WTC11 (cell line): ENCODE measurements at regions not wholly inside any gene's neighbourhood (a gene's known extent, or its start where the extent isn't known, plus 50 kb on each side); places are given as distances from the start of the nearest gene placed in this dataset.

ENCODE experiments used
- ATAC-seq: fragments of 200-7000 bp; cut with Tn5 transposase; 2 replicates; pipeline ENCODE4 v1.10.0; 2021; ENCODE audit warnings: mild to moderate bottlenecking, moderate library complexity
- CTCF ChIA-PET: fragments of 300-600 bp; sonication (Branson Sonifier 250); formaldehyde crosslinking; loops from one replicate; lab custom pipeline; 2021; ENCODE audit warnings: antibody characterized with exemption; lab: Charles Lee
- POLR2A ChIA-PET: fragments of 350-600 bp; sonication (Branson Sonifier 250); formaldehyde crosslinking; loops from one replicate; lab custom pipeline; 2021; ENCODE audit warnings: antibody characterized with exemption; lab: Charles Lee
- DNase-seq: peaks from one replicate; pipeline ENCODE4 v3.0.0; 2021; ENCODE audit warnings: low spot score
- H3K27ac Mint-ChIP-seq: 2 replicates; pipeline ENCODE4 v1.8.0; 2021; ENCODE audit warnings: mixed read lengths
- H3K27me3 Mint-ChIP-seq: 2 replicates; pipeline ENCODE4 v1.8.0; 2021; ENCODE audit warnings: low read depth, mild to moderate bottlenecking, moderate library complexity, mixed read lengths
- H3K36me3 Mint-ChIP-seq: 2 replicates; pipeline ENCODE4 v1.8.0; 2021; ENCODE audit warnings: mixed read lengths
- H3K4me1 Mint-ChIP-seq: 2 replicates; pipeline ENCODE4 v1.8.0; 2022; ENCODE audit warnings: mixed read lengths
- H3K4me3 Mint-ChIP-seq: 2 replicates; pipeline ENCODE4 v1.8.0; 2021; ENCODE audit warnings: mild to moderate bottlenecking, moderate library complexity, mixed read lengths
- H3K9me3 Mint-ChIP-seq: 2 replicates; pipeline ENCODE4 v1.8.0; 2021; ENCODE audit warnings: mixed read lengths
- ETV6 ChIP-seq: sonication (generic); formaldehyde crosslinking; IDR thresholded peaks from 2 replicates; pipeline ENCODE4 v1.8.1; 2022; ENCODE audit warnings: mild to moderate bottlenecking, missing genetic modification reagents
- MYBL2 ChIP-seq: sonication (generic); formaldehyde crosslinking; IDR thresholded peaks from 2 replicates; pipeline ENCODE4 v1.8.1; 2023; ENCODE audit warnings: mild to moderate bottlenecking, moderate library complexity, missing genetic modification reagents
- NR3C1 ChIP-seq: sonication (generic); formaldehyde crosslinking; conservative IDR thresholded peaks from 2 replicates; pipeline ENCODE4 v1.8.1; 2023; ENCODE audit warnings: low read depth, mild to moderate bottlenecking, missing genetic modification reagents
- PRRX2 ChIP-seq: fragments of 250-450 bp; sonication (Bioruptor Pico); IDR thresholded peaks from 2 replicates; pipeline ENCODE4 v1.8.0; 2021; ENCODE audit warnings: mild to moderate bottlenecking
- ZNF416 ChIP-seq: fragments of 250-450 bp; sonication (Bioruptor Pico); IDR thresholded peaks from 2 replicates; pipeline ENCODE4 v1.9.0; 2021; ENCODE audit warnings: mild to moderate bottlenecking, inconsistent platforms
- ZNF671 ChIP-seq: fragments of 250-450 bp; sonication (Bioruptor Pico); IDR thresholded peaks from 2 replicates; pipeline ENCODE4 v1.8.0; 2021; ENCODE audit warnings: mild to moderate bottlenecking
- TF ChIP-seq, protein P1 (sequence below): fragments of 250-450 bp; sonication (Bioruptor Pico); IDR thresholded peaks from 2 replicates; pipeline ENCODE4 v1.9.0; 2021; ENCODE audit warnings: mild to moderate bottlenecking
- TF ChIP-seq, protein P2 (sequence below): fragments of 250-450 bp; sonication (Bioruptor Pico); conservative IDR thresholded peaks from 2 replicates; pipeline ENCODE4 v1.9.0; 2021; ENCODE audit warnings: mild to moderate bottlenecking
- TF ChIP-seq, protein P3 (sequence below): sonication (generic); formaldehyde crosslinking; IDR thresholded peaks from 2 replicates; pipeline ENCODE4 v1.8.1; 2023; ENCODE audit warnings: mild to moderate bottlenecking, missing genetic modification reagents
- TF ChIP-seq, protein P4 (sequence below): fragments of 200-600 bp; IDR thresholded peaks from 2 replicates; pipeline ENCODE4 v1.8.0; 2022; ENCODE audit warnings: antibody characterized with exemption

DNA sequence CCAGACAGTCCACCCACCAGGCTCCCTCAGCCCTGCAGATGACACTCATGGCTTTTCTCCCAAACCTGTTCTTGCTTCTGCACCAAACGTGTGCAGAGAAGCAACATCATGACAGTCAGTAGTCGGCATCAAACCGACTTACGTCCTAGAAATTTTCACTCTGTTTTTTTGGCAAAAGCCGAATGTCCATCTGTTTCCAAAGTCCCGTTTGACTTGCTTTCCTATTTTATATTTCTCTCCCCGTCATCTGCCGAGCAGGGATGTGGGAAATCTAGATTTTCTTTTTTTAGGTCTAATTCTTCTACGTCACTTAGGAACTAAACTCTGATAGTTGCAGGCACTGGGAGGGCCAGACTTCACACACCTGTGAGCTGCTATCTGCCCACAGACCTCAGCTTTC, 104.9 kb downstream of the RMI2 start:
- Mint-ChIP-seq H3K4me3 (no peak overlapping the region), H3K27me3 (no peaks in the 10 kb centered on the region), H3K9me3 (peaks cover 3% of the 10 kb centered on the region; the same call in 1 of the 2 replicates), H3K36me3 (no peaks in the 10 kb centered on the region), H3K27ac (no peak overlapping the region), H3K4me1 (peaks cover 4% of the 10 kb centered on the region; the same call in 1 of the 2 replicates)
- DNase-seq = no peak
- TF ChIP-seq, protein P1, sequence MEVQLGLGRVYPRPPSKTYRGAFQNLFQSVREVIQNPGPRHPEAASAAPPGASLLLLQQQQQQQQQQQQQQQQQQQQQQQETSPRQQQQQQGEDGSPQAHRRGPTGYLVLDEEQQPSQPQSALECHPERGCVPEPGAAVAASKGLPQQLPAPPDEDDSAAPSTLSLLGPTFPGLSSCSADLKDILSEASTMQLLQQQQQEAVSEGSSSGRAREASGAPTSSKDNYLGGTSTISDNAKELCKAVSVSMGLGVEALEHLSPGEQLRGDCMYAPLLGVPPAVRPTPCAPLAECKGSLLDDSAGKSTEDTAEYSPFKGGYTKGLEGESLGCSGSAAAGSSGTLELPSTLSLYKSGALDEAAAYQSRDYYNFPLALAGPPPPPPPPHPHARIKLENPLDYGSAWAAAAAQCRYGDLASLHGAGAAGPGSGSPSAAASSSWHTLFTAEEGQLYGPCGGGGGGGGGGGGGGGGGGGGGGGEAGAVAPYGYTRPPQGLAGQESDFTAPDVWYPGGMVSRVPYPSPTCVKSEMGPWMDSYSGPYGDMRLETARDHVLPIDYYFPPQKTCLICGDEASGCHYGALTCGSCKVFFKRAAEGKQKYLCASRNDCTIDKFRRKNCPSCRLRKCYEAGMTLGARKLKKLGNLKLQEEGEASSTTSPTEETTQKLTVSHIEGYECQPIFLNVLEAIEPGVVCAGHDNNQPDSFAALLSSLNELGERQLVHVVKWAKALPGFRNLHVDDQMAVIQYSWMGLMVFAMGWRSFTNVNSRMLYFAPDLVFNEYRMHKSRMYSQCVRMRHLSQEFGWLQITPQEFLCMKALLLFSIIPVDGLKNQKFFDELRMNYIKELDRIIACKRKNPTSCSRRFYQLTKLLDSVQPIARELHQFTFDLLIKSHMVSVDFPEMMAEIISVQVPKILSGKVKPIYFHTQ (CRISPR knock-in tag) = no peak
- no peak for TF ChIP-seq ZNF671 (CRISPR knock-in tag)
- ChIA-PET CTCF (interaction anchor here (0.6 kb wide), 1 partner anchor 264 kb away, joined by 3 read pairs; no protein-coding TSS in a partner anchor), POLR2A (no interaction called here)
- ATAC-seq = no peak

DNA sequence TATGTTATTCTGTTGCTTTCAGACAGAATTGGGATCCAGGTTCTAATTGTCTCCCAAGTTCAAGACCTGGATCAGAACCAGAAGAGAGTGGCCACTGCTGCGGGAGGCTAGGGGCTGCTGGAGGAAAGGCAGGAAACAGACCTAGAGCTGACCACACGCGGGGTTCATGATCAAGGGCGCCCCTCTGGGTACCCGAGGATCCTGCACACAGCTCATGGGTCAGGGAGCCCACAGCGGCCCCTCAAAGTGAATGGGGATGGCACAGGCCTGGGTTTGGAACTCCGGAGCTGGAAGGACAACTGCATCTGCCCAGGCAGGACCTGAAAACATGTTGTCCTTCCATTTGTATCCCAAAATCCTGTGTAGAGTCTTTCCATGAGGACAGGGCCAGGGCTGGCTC, 107.0 kb downstream of the RMI2 start:
- Mint-ChIP-seq H3K27me3 (no peaks in the 10 kb centered on the region), H3K4me1 (peaks cover 4% of the 10 kb centered on the region; the same call in 1 of the 2 replicates), H3K4me3 (no peak overlapping the region), H3K9me3 (peaks cover 3% of the 10 kb centered on the region; the same call in 1 of the 2 replicates), H3K36me3 (no peaks in the 10 kb centered on the region), H3K27ac (no peak overlapping the region)
- ATAC-seq = no peak; the same call in 1 of the 2 replicates
- POLR2A ChIA-PET = no interaction called here
- TF ChIP-seq MYBL2 (no peak), NR3C1 (CRISPR knock-in tag) (no peak), ZNF671 (CRISPR knock-in tag) (no peak), ZNF416 (CRISPR knock-in tag) (no peak), PRRX2 (CRISPR knock-in tag) (no peak), ETV6 (no peak)
- TF ChIP-seq, protein P2, sequence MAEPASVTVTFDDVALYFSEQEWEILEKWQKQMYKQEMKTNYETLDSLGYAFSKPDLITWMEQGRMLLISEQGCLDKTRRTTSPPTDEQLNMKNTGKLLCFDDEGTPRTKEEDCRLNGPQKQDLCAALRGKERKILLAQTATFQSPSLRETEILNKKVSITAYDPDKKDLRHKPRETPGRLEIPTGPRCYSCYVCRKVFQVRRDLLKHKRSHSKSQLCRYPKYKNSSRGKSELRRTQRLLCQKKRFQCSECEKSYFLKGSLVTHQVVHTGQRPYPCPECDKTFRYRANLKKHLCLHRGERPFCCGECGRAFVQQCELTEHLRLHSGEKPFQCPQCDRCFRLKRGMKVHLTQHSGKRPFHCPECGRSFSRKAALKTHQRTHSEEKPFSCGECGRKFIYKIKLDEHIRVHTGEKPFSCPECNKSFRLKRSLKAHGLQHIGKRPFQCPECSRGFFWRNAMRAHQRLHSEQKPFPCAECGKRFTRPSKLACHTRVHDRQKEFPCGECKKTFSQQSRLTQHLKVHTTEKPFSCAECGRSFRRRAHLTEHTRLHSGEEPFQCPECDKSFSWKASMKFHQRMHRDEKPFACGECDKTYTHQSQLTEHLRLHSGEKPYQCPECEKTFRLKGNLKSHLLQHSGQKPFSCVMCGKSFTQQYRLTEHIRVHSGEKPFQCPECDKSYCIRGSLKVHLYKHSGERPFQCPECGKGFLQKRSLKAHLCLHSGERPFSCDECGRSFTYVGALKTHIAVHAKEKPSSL (CRISPR knock-in tag) = no peak
- TF ChIP-seq, protein P3, sequence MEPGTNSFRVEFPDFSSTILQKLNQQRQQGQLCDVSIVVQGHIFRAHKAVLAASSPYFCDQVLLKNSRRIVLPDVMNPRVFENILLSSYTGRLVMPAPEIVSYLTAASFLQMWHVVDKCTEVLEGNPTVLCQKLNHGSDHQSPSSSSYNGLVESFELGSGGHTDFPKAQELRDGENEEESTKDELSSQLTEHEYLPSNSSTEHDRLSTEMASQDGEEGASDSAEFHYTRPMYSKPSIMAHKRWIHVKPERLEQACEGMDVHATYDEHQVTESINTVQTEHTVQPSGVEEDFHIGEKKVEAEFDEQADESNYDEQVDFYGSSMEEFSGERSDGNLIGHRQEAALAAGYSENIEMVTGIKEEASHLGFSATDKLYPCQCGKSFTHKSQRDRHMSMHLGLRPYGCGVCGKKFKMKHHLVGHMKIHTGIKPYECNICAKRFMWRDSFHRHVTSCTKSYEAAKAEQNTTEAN = no peak
- TF ChIP-seq, protein P1 (CRISPR knock-in tag) = no peak
- TF ChIP-seq, protein P4, sequence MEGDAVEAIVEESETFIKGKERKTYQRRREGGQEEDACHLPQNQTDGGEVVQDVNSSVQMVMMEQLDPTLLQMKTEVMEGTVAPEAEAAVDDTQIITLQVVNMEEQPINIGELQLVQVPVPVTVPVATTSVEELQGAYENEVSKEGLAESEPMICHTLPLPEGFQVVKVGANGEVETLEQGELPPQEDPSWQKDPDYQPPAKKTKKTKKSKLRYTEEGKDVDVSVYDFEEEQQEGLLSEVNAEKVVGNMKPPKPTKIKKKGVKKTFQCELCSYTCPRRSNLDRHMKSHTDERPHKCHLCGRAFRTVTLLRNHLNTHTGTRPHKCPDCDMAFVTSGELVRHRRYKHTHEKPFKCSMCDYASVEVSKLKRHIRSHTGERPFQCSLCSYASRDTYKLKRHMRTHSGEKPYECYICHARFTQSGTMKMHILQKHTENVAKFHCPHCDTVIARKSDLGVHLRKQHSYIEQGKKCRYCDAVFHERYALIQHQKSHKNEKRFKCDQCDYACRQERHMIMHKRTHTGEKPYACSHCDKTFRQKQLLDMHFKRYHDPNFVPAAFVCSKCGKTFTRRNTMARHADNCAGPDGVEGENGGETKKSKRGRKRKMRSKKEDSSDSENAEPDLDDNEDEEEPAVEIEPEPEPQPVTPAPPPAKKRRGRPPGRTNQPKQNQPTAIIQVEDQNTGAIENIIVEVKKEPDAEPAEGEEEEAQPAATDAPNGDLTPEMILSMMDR = no peak
- CTCF ChIA-PET = interaction anchor here (0.6 to 1.0 kb wide), 2 partner anchors 45 to 195 kb away, joined by 3 read pairs; no protein-coding TSS in a partner anchor
- DNase-seq = no peak
